C4-2B (cell line): ENCODE measurements at regions not wholly inside any gene's neighbourhood (a gene's known extent, or its start where the extent isn't known, plus 50 kb on each side); places are given as distances from the start of the nearest gene placed in this dataset.
A peak's percentile ranks its signal among the peaks of the same experiment; 100 is the strongest.
"Not testable (repeated sequence)": the region's sequence is repeated elsewhere in the genome, so short reads cannot be mapped to it uniquely, and the experiment has no call there.

Experiments used
- H3K27ac ChIP-seq: fragments of 450-650 bp; 2 replicates; pipeline ENCODE4 v1.5.1; 2017
- CTCF ChIP-seq: fragments of 450-650 bp; conservative IDR thresholded peaks from 2 replicates; pipeline ENCODE4 v1.5.1; 2017; ENCODE audit warnings: mild to moderate bottlenecking
- ZFX ChIP-seq: fragments of 450-650 bp; IDR thresholded peaks from 2 replicates; pipeline ENCODE4 v1.6.1; 2017

GRCh38 chr14:70269582-70269981 lies 80.8 kb upstream of the SLC8A3 start:
- TF ChIP-seq ZFX = no peak
- TF ChIP-seq CTCF = no peak
- no peak overlapping the region for H3K27ac ChIP-seq

- TF ChIP-seq CTCF (no peak), ZFX (no peak)
- no peak overlapping the region for H3K27ac ChIP-seq
Measured at GRCh38 chr14:70268760-70269159, 80.0 kb upstream of the SLC8A3 start.

GRCh38 chr14:70266157-70266556 lies 77.4 kb upstream of the SLC8A3 start:
- H3K27ac ChIP-seq = no peak overlapping the region
- no peak for TF ChIP-seq ZFX

GRCh38 chr14:70265422-70265821 lies 76.7 kb upstream of the SLC8A3 start:
- no peak overlapping the region for H3K27ac ChIP-seq
- TF ChIP-seq CTCF = no peak
- TF ChIP-seq ZFX = no peak

GRCh38 chr14:70259420-70259819 lies 70.7 kb upstream of the SLC8A3 start:
- no peak for TF ChIP-seq CTCF
- TF ChIP-seq ZFX = no peak
- H3K27ac ChIP-seq = no peak overlapping the region

GRCh38 chr14:70257526-70257925 lies 68.8 kb upstream of the SLC8A3 start:
- no peak overlapping the region for H3K27ac ChIP-seq
- peak; percentile 66 for TF ChIP-seq CTCF
- TF ChIP-seq ZFX = no peak

GRCh38 chr14:70256601-70257000 lies 67.8 kb upstream of the SLC8A3 start:
- H3K27ac ChIP-seq = no peak overlapping the region
- TF ChIP-seq CTCF (no peak), ZFX (no peak)

GRCh38 chr14:70255071-70256057 lies 66.6 kb upstream of the SLC8A3 start:
- not testable (repeated sequence) for H3K27ac ChIP-seq
